ENCODE measurements at regions not wholly inside any gene's neighbourhood (a gene's known extent, or its start where the extent isn't known, plus 50 kb on each side); places are given as distances from the start of the nearest gene placed in this dataset.
A peak's percentile ranks its signal among the peaks of the same experiment; 100 is the strongest.

DNA sequence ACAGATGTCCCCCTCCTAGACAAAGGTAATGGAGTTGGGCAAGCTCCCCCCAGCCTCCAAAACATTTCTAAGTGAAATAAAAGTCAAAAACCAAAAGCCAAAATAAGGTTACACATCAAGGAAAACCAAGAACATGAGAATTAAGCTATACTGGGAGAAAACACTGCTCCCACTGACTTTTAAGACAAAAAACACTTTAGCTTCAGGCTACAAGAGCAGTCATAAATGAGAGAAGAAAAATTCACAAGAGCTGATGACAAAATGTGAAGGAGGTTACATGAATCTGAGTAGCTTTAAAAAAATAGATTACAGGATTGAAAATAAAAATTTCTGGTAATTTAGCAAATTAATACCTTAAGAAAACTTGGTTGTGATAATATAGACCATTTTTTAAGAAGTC, 1370.3 kb upstream of the CDH9 start:
- H2BK120ac ChIP-seq (ENCODE audit: insufficient read depth, low read length, poor library complexity) = no peak overlapping the region
- H3K36me3 ChIP-seq (ENCODE audit: control insufficient read depth in 1 of 2, insufficient read depth in 2 of 2, low read length in 2 of 2) = no peaks in the 10 kb centered on the region
- no peak overlapping the region for H2AK5ac ChIP-seq (ENCODE audit: low read length)
- H4K91ac ChIP-seq (ENCODE audit: low read depth, low read length) = no peak overlapping the region
- H4K12ac ChIP-seq (ENCODE audit: low read depth, low read length) = no peak overlapping the region
- no peak overlapping the region for H2BK5ac ChIP-seq (ENCODE audit: low read depth, low read length, poor library complexity)
- no peak overlapping the region for H3K4me2 ChIP-seq (ENCODE audit: low read length)
- no peak for DNase-seq
- H3K18ac ChIP-seq (ENCODE audit: low read length) = no peak overlapping the region
- H3K4ac ChIP-seq (ENCODE audit: low read depth, low read length) = no peak overlapping the region
- H3K23ac ChIP-seq (ENCODE audit: low read length) = no peak overlapping the region
- no peaks in the 10 kb centered on the region for H3K9me3 ChIP-seq (ENCODE audit: insufficient read depth, low read depth, low read length)
- H3K27ac ChIP-seq (ENCODE audit: low read depth, low read length) = peak overlapping the region; percentile 20
- no peak overlapping the region for H2AFZ ChIP-seq (ENCODE audit: insufficient read depth, low read length, poor library complexity)
- no peaks in the 10 kb centered on the region for H3K27me3 ChIP-seq (ENCODE audit: insufficient read depth, low read length)
- no peak overlapping the region for H4K8ac ChIP-seq (ENCODE audit: low read depth, low read length)
- H3K4me1 ChIP-seq (ENCODE audit: control insufficient read depth in 1 of 2, insufficient read depth in 2 of 2, low read length in 2 of 2) = peaks cover 6 to 11% of the 10 kb centered on the region in 2 experiments
- no peak overlapping the region for H3K9ac ChIP-seq (ENCODE audit: low read length)
- no peak overlapping the region for H3K4me3 ChIP-seq (ENCODE audit: low read depth, low read length)
- H2BK12ac ChIP-seq (ENCODE audit: low read length) = no peak overlapping the region
- H3K79me1 ChIP-seq (ENCODE audit: low read length) = peaks cover 6% of the 10 kb centered on the region
- H3K14ac ChIP-seq (ENCODE audit: low read length) = no peak overlapping the region
- peaks cover 2% of the 10 kb centered on the region for H3K79me2 ChIP-seq (ENCODE audit: control insufficient read depth, insufficient read depth, low read length, poor library complexity)

DNA sequence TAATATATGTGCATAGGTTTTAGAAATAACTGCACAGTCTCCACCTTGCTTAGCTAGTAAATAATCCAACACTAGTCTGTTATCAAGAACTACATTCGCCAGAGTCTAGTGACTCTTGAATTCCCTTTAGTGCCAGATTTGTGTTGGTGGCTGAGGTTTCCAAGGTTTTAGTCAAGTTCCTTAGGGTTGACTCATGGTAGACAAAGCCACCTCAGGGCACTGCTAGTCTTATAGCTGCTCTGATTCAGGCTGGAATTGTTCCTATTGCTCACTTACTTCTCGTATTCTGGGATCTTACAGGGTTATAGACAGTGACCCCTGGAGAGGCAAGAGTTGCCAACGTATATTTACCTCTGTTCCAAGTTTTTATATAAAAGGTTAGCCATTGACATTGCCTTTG, 1369.8 kb upstream of the CDH9 start:
- Histone ChIP-seq H3K18ac (ENCODE audit: low read length) (no peak overlapping the region), H2BK120ac (ENCODE audit: insufficient read depth, low read length, poor library complexity) (no peak overlapping the region), H2AFZ (ENCODE audit: insufficient read depth, low read length, poor library complexity) (no peak overlapping the region), H3K14ac (ENCODE audit: low read length) (no peak overlapping the region), H4K91ac (ENCODE audit: low read depth, low read length) (no peak overlapping the region), H4K12ac (ENCODE audit: low read depth, low read length) (no peak overlapping the region), H3K4me3 (ENCODE audit: low read depth, low read length) (no peak overlapping the region), H4K8ac (ENCODE audit: low read depth, low read length) (no peak overlapping the region), H3K79me1 (ENCODE audit: low read length) (peaks cover 6% of the 10 kb centered on the region), H3K79me2 (ENCODE audit: control insufficient read depth, insufficient read depth, low read length, poor library complexity) (peaks cover 2% of the 10 kb centered on the region), H3K4ac (ENCODE audit: low read depth, low read length) (no peak overlapping the region), H3K27ac (ENCODE audit: low read depth, low read length) (peak overlapping the region; percentile 20), H2BK5ac (ENCODE audit: low read depth, low read length, poor library complexity) (no peak overlapping the region), H2BK12ac (ENCODE audit: low read length) (no peak overlapping the region), H3K23ac (ENCODE audit: low read length) (no peak overlapping the region), H3K9ac (ENCODE audit: low read length) (no peak overlapping the region), H3K36me3 (ENCODE audit: control insufficient read depth in 1 of 2, insufficient read depth in 2 of 2, low read length in 2 of 2) (no peaks in the 10 kb centered on the region), H3K4me2 (ENCODE audit: low read length) (no peak overlapping the region), H3K9me3 (ENCODE audit: insufficient read depth, low read depth, low read length) (no peaks in the 10 kb centered on the region), H3K4me1 (ENCODE audit: control insufficient read depth in 1 of 2, insufficient read depth in 2 of 2, low read length in 2 of 2) (peaks cover 6 to 11% of the 10 kb centered on the region in 2 experiments), H2AK5ac (ENCODE audit: low read length) (no peak overlapping the region), H3K27me3 (ENCODE audit: insufficient read depth, low read length) (no peaks in the 10 kb centered on the region)
- WGBS (ENCODE audit: extremely low coverage, insufficient coverage, insufficient read length) = no CpG with 5 or more reads among the region's 3 CpGs
- peak; percentile 51 to 69 for DNase-seq

DNA sequence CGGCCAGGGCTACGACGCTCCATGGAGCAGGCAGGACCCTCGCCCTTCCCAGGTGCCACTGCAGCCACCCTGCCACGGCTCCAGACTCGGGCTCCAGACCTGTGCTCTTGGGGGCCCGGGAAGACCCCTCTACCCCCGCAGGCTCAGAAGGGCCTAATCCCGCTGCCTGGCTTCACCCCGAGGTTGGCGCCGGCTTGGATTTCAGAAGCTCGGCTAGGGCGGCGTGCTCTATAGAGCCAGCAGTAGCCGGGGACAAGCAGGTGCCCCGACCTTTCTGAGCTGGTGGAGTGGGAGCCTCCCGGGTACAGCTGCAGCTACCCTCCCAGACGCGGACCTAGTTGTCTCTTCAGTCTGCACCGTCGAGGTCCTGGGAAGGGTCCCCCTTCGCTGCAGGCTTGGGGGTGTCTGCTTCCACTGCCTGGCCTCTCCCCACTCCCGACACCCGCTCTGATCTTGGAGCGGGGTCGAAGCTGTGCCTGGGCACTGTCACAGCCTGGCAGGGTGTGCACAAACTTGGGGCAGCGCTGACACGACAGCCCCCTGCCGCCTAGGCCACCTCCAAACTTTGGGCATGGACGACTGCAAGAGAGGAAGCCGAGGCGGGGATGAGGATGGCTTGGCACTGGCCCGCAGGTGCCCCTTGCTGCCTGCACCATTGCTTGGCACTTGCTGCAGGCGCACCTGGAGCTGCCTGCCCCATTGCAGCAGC, 1366.1 kb upstream of the CDH9 start:
- Histone ChIP-seq H2AFZ (ENCODE audit: insufficient read depth, low read length, poor library complexity) (peak overlapping the region; percentile 32), H3K36me3 (ENCODE audit: control insufficient read depth in 1 of 2, insufficient read depth in 2 of 2, low read length in 2 of 2) (no peaks in the 10 kb centered on the region), H2BK12ac (ENCODE audit: low read length) (peak overlapping the region; percentile 87), H3K4ac (ENCODE audit: low read depth, low read length) (peak overlapping the region; percentile 9), H3K27ac (ENCODE audit: low read depth, low read length) (peak overlapping the region; percentile 87), H2BK120ac (ENCODE audit: insufficient read depth, low read length, poor library complexity) (peak overlapping the region; percentile 93), H3K4me2 (ENCODE audit: low read length) (no peak overlapping the region), H3K23ac (ENCODE audit: low read length) (no peak overlapping the region), H3K27me3 (ENCODE audit: insufficient read depth, low read length) (no peaks in the 10 kb centered on the region), H3K4me3 (ENCODE audit: low read depth, low read length) (no peak overlapping the region), H3K79me2 (ENCODE audit: control insufficient read depth, insufficient read depth, low read length, poor library complexity) (peaks cover 2% of the 10 kb centered on the region), H3K9ac (ENCODE audit: low read length) (no peak overlapping the region), H2BK5ac (ENCODE audit: low read depth, low read length, poor library complexity) (peak overlapping the region; percentile 71), H4K91ac (ENCODE audit: low read depth, low read length) (peak overlapping the region; percentile 87), H4K8ac (ENCODE audit: low read depth, low read length) (peak overlapping the region; percentile 69), H3K79me1 (ENCODE audit: low read length) (peaks cover 6% of the 10 kb centered on the region), H4K12ac (ENCODE audit: low read depth, low read length) (peak overlapping the region; percentile 38), H3K4me1 (ENCODE audit: control insufficient read depth in 1 of 2, insufficient read depth in 2 of 2, low read length in 2 of 2) (peaks cover 6 to 11% of the 10 kb centered on the region in 2 experiments), H3K9me3 (ENCODE audit: insufficient read depth, low read depth, low read length) (no peaks in the 10 kb centered on the region), H2AK5ac (ENCODE audit: low read length) (peak overlapping the region; percentile 73), H3K14ac (ENCODE audit: low read length) (peak overlapping the region; percentile 82), H3K18ac (ENCODE audit: low read length) (peak overlapping the region; percentile 65)
- no peak for DNase-seq
- no CpG with 5 or more reads among the region's 35 CpGs for WGBS (ENCODE audit: extremely low coverage, insufficient coverage, insufficient read length)

DNA sequence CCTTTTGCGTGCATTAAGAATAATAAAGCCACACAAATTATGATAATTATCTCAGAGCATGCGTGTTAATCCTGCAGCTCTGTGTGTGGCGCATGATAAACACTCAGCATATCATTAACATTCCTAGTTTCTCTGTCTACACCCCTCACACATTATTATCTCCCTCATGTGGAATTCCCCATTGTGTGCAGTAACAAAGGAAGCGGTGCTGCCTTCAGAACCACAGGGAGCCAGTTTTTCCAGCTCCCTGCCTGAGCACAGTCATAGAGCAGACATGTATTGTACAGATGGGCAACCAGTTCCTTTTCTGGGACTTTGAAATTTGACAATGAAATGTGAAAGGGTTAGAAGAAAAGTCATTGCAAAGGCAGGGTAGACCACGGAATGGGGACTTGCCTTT, 1365.5 kb upstream of the CDH9 start:
- Histone ChIP-seq H3K9me3 (ENCODE audit: insufficient read depth, low read depth, low read length) (no peaks in the 10 kb centered on the region), H3K23ac (ENCODE audit: low read length) (no peak overlapping the region), H3K9ac (ENCODE audit: low read length) (no peak overlapping the region), H3K27me3 (ENCODE audit: insufficient read depth, low read length) (no peaks in the 10 kb centered on the region), H3K4me2 (ENCODE audit: low read length) (no peak overlapping the region), H2BK5ac (ENCODE audit: low read depth, low read length, poor library complexity) (peak overlapping the region; percentile 71), H3K4ac (ENCODE audit: low read depth, low read length) (no peak overlapping the region), H2BK120ac (ENCODE audit: insufficient read depth, low read length, poor library complexity) (peak overlapping the region; percentile 93), H4K12ac (ENCODE audit: low read depth, low read length) (peak overlapping the region; percentile 38), H3K79me2 (ENCODE audit: control insufficient read depth, insufficient read depth, low read length, poor library complexity) (peaks cover 2% of the 10 kb centered on the region), H4K91ac (ENCODE audit: low read depth, low read length) (peak overlapping the region; percentile 87), H4K8ac (ENCODE audit: low read depth, low read length) (peak overlapping the region; percentile 69), H3K27ac (ENCODE audit: low read depth, low read length) (peak overlapping the region; percentile 87), H2AK5ac (ENCODE audit: low read length) (peak overlapping the region; percentile 73), H3K36me3 (ENCODE audit: control insufficient read depth in 1 of 2, insufficient read depth in 2 of 2, low read length in 2 of 2) (no peaks in the 10 kb centered on the region), H2BK12ac (ENCODE audit: low read length) (peak overlapping the region; percentile 87), H2AFZ (ENCODE audit: insufficient read depth, low read length, poor library complexity) (no peak overlapping the region), H3K4me3 (ENCODE audit: low read depth, low read length) (no peak overlapping the region), H3K4me1 (ENCODE audit: control insufficient read depth in 1 of 2, insufficient read depth in 2 of 2, low read length in 2 of 2) (peaks cover 6 to 11% of the 10 kb centered on the region in 2 experiments), H3K18ac (ENCODE audit: low read length) (peak overlapping the region; percentile 65), H3K14ac (ENCODE audit: low read length) (peak overlapping the region; percentile 82), H3K79me1 (ENCODE audit: low read length) (peaks cover 6% of the 10 kb centered on the region)
- peak; percentile 52 to 59 for DNase-seq
- WGBS (ENCODE audit: extremely low coverage, insufficient coverage, insufficient read length) = no CpG with 5 or more reads among the region's 5 CpGs
